CD8-positive, alpha-beta memory T cell (primary cell): ENCODE measurements at regions not wholly inside any gene's neighbourhood (a gene's known extent, or its start where the extent isn't known, plus 50 kb on each side); places are given as distances from the start of the nearest gene placed in this dataset.

Source experiments
- CTCF ChIA-PET: fragments of 350-600 bp; sonication (Branson Sonifier 250); formaldehyde crosslinking; loops from one replicate; lab custom pipeline; 2021; ENCODE audit warnings: antibody characterized with exemption; lab: Charles Lee
- POLR2A ChIA-PET: fragments of 350-600 bp; sonication (Branson Sonifier 250); formaldehyde crosslinking; loops from one replicate; lab custom pipeline; 2021; ENCODE audit warnings: antibody characterized with exemption; lab: Charles Lee
- DNase-seq, 5 donors: peaks; one replicate each; pipeline versions ENCODE4 v3.0.0 to v3.0.0-alpha.2; 2020 to 2022; ENCODE audit warnings: mixed read lengths in 1 of 5
- H3K27ac ChIP-seq: one replicate; pipeline ENCODE4 v1.7.0; 2013; ENCODE audit warnings: low read depth, mild to moderate bottlenecking, low read length, moderate library complexity
- H3K27me3 ChIP-seq: 2 replicates; pipeline ENCODE4 v1.7.0; 2013; ENCODE audit warnings: low read length, mild to moderate bottlenecking; ENCODE audit not compliant: insufficient read depth, poor library complexity, severe bottlenecking
- H3K36me3 ChIP-seq: 2 replicates; pipeline ENCODE4 v1.7.0; 2013; ENCODE audit warnings: mild to moderate bottlenecking, low read length, moderate library complexity; ENCODE audit not compliant: insufficient read depth
- H3K4me1 ChIP-seq: 2 replicates; pipeline ENCODE4 v1.7.0; 2013; ENCODE audit warnings: mild to moderate bottlenecking, low read length, moderate library complexity; ENCODE audit not compliant: insufficient read depth
- H3K4me3 ChIP-seq: 2 replicates; pipeline ENCODE4 v1.7.0; 2013; ENCODE audit warnings: mild to moderate bottlenecking, low read length
- H3K9me3 ChIP-seq: 2 replicates; pipeline ENCODE4 v1.7.0; 2013; ENCODE audit warnings: mild to moderate bottlenecking, low read length
- H3K27ac Mint-ChIP-seq, 8 donors: one replicate each; pipeline ENCODE4 v1.8.0; 2020 to 2021; ENCODE audit warnings: mixed read lengths in 8 of 8, mild to moderate bottlenecking in 6 of 8, inconsistent platforms in 3 of 8, moderate library complexity in 3 of 8
- H3K27me3 Mint-ChIP-seq, 2 donors: one replicate each; pipeline ENCODE4 v1.8.0; 2020 to 2021; ENCODE audit warnings: mixed read lengths in 2 of 2, mild to moderate bottlenecking in 1 of 2, moderate library complexity in 1 of 2
- H3K36me3 Mint-ChIP-seq, 3 donors: one replicate each; pipeline ENCODE4 v1.8.0; 2020 to 2021; ENCODE audit warnings: mixed read lengths in 3 of 3, inconsistent platforms in 1 of 3, mild to moderate bottlenecking in 1 of 3
- H3K4me1 Mint-ChIP-seq, 3 donors: one replicate each; pipeline ENCODE4 v1.8.0; 2020 to 2021; ENCODE audit warnings: mixed read lengths in 3 of 3, inconsistent platforms in 1 of 3, mild to moderate bottlenecking in 1 of 3
- H3K4me3 Mint-ChIP-seq, 7 donors: one replicate each; pipeline ENCODE4 v1.8.0; 2020 to 2021; ENCODE audit warnings: mixed read lengths in 7 of 7, mild to moderate bottlenecking in 6 of 7, moderate library complexity in 4 of 7, inconsistent platforms in 2 of 7
- H3K9me3 Mint-ChIP-seq, 5 donors: one replicate each; pipeline ENCODE4 v1.8.0; 2020 to 2022; ENCODE audit warnings: mixed read lengths in 5 of 5, mild to moderate bottlenecking in 3 of 5, moderate library complexity in 2 of 5, inconsistent platforms in 1 of 5

GRCh38 chr1:106984801-106985200 lies 71.7 kb upstream of the PRMT6 start:
- no peaks in the 10 kb centered on the region for H3K36me3 ChIP-seq
- H3K36me3 Mint-ChIP-seq = no peaks in the 10 kb centered on the region
- H3K27ac ChIP-seq = no peak overlapping the region
- no peak overlapping the region for H3K4me3 ChIP-seq
- no peaks in the 10 kb centered on the region for H3K9me3 Mint-ChIP-seq
- CTCF ChIA-PET = no interaction called here
- no peak for DNase-seq
- no peak overlapping the region for H3K4me3 Mint-ChIP-seq
- H3K4me1 Mint-ChIP-seq = no peaks in the 10 kb centered on the region
- H3K27ac Mint-ChIP-seq = no peak overlapping the region
- no peaks in the 10 kb centered on the region for H3K4me1 ChIP-seq
- no peaks in the 10 kb centered on the region for H3K9me3 ChIP-seq
- peaks cover 8 to 12% of the 10 kb centered on the region in 2 donors for H3K27me3 Mint-ChIP-seq
- POLR2A ChIA-PET = no interaction called here
- H3K27me3 ChIP-seq = no peaks in the 10 kb centered on the region

GRCh38 chr1:106986603-106987002 lies 69.9 kb upstream of the PRMT6 start:
- no peaks in the 10 kb centered on the region for H3K9me3 Mint-ChIP-seq
- POLR2A ChIA-PET = no interaction called here
- no peak overlapping the region for H3K27ac ChIP-seq
- H3K4me1 Mint-ChIP-seq = no peaks in the 10 kb centered on the region
- no peaks in the 10 kb centered on the region for H3K9me3 ChIP-seq
- CTCF ChIA-PET = no interaction called here
- H3K27me3 Mint-ChIP-seq = peaks cover 8 to 12% of the 10 kb centered on the region in 2 donors
- no peaks in the 10 kb centered on the region for H3K36me3 ChIP-seq
- DNase-seq = no peak
- H3K27me3 ChIP-seq = no peaks in the 10 kb centered on the region
- H3K36me3 Mint-ChIP-seq = no peaks in the 10 kb centered on the region
- H3K27ac Mint-ChIP-seq = no peak overlapping the region
- H3K4me3 Mint-ChIP-seq = no peak overlapping the region
- H3K4me3 ChIP-seq = no peak overlapping the region
- H3K4me1 ChIP-seq = no peaks in the 10 kb centered on the region

- H3K9me3 Mint-ChIP-seq = peaks cover 2 to 5% (median 2%) of the 10 kb centered on the region in 5 donors
- Histone ChIP-seq H3K36me3 (no peaks in the 10 kb centered on the region), H3K9me3 (no peaks in the 10 kb centered on the region), H3K4me3 (no peak overlapping the region), H3K4me1 (no peaks in the 10 kb centered on the region), H3K27me3 (no peaks in the 10 kb centered on the region), H3K27ac (no peak overlapping the region)
- no peaks in the 10 kb centered on the region for H3K36me3 Mint-ChIP-seq
- ChIA-PET POLR2A (no interaction called here), CTCF (no interaction called here)
- no peak for DNase-seq
- H3K27me3 Mint-ChIP-seq = peaks cover 2 to 4% of the 10 kb centered on the region in 2 donors
- H3K4me1 Mint-ChIP-seq = no peaks in the 10 kb centered on the region
- H3K27ac Mint-ChIP-seq = no peak overlapping the region
- no peak overlapping the region for H3K4me3 Mint-ChIP-seq
These were observed 60.5 kb upstream of the PRMT6 start for GRCh38 chr1:106995970-106996369.

GRCh38 chr1:106998431-106999002 lies 58.0 kb upstream of the PRMT6 start:
- CTCF ChIA-PET = no interaction called here
- no peaks in the 10 kb centered on the region for H3K27me3 ChIP-seq
- H3K27ac ChIP-seq = no peak overlapping the region
- H3K36me3 ChIP-seq = no peaks in the 10 kb centered on the region
- POLR2A ChIA-PET = no interaction called here
- peaks cover 2% of the 10 kb centered on the region in 2 donors for H3K27me3 Mint-ChIP-seq
- no peak for DNase-seq
- H3K4me3 ChIP-seq = no peak overlapping the region
- no peaks in the 10 kb centered on the region for H3K4me1 ChIP-seq
- peaks cover 2 to 5% (median 2%) of the 10 kb centered on the region in 5 donors for H3K9me3 Mint-ChIP-seq
- no peaks in the 10 kb centered on the region for H3K9me3 ChIP-seq
- no peaks in the 10 kb centered on the region for H3K4me1 Mint-ChIP-seq
- no peaks in the 10 kb centered on the region for H3K36me3 Mint-ChIP-seq
- H3K27ac Mint-ChIP-seq = no peak overlapping the region
- H3K4me3 Mint-ChIP-seq = no peak overlapping the region

GRCh38 chr1:107000902-107001301 lies 55.6 kb upstream of the PRMT6 start:
- H3K4me3 ChIP-seq = no peak overlapping the region
- no peaks in the 10 kb centered on the region for H3K27me3 ChIP-seq
- Mint-ChIP-seq H3K36me3 (no peaks in the 10 kb centered on the region), H3K4me1 (no peaks in the 10 kb centered on the region), H3K27me3 (peaks cover 0 to 2% of the 10 kb centered on the region in 2 donors), H3K27ac (no peak overlapping the region), H3K9me3 (peaks cover 0 to 4% (median 2%) of the 10 kb centered on the region in 5 donors), H3K4me3 (no peak overlapping the region)
- no peaks in the 10 kb centered on the region for H3K4me1 ChIP-seq
- H3K27ac ChIP-seq = no peak overlapping the region
- CTCF ChIA-PET = no interaction called here
- POLR2A ChIA-PET = no interaction called here
- H3K36me3 ChIP-seq = no peaks in the 10 kb centered on the region
- no peaks in the 10 kb centered on the region for H3K9me3 ChIP-seq
- no peak for DNase-seq

GRCh38 chr1:107003972-107004371 lies 52.5 kb upstream of the PRMT6 start:
- Histone ChIP-seq H3K27me3 (no peaks in the 10 kb centered on the region), H3K27ac (no peak overlapping the region), H3K4me1 (no peaks in the 10 kb centered on the region), H3K4me3 (no peak overlapping the region), H3K36me3 (no peaks in the 10 kb centered on the region), H3K9me3 (no peaks in the 10 kb centered on the region)
- POLR2A ChIA-PET = no interaction called here
- H3K4me3 Mint-ChIP-seq = no peak overlapping the region
- CTCF ChIA-PET = no interaction called here
- DNase-seq = no peak
- H3K9me3 Mint-ChIP-seq = no peaks in the 10 kb centered on the region
- H3K27me3 Mint-ChIP-seq = peaks cover 0 to 3% of the 10 kb centered on the region in 2 donors
- H3K4me1 Mint-ChIP-seq = no peaks in the 10 kb centered on the region
- H3K36me3 Mint-ChIP-seq = no peaks in the 10 kb centered on the region
- H3K27ac Mint-ChIP-seq = no peak overlapping the region

GRCh38 chr1:107004421-107004820 lies 52.1 kb upstream of the PRMT6 start:
- no peak for DNase-seq
- H3K9me3 ChIP-seq = no peaks in the 10 kb centered on the region
- H3K27ac ChIP-seq = no peak overlapping the region
- H3K9me3 Mint-ChIP-seq = no peaks in the 10 kb centered on the region
- peaks cover 0 to 8% of the 10 kb centered on the region in 2 donors for H3K27me3 Mint-ChIP-seq
- ChIA-PET CTCF (no interaction called here), POLR2A (no interaction called here)
- no peak overlapping the region for H3K4me3 Mint-ChIP-seq
- no peaks in the 10 kb centered on the region for H3K27me3 ChIP-seq
- H3K4me3 ChIP-seq = no peak overlapping the region
- no peaks in the 10 kb centered on the region for H3K4me1 Mint-ChIP-seq
- no peaks in the 10 kb centered on the region for H3K36me3 ChIP-seq
- H3K4me1 ChIP-seq = no peaks in the 10 kb centered on the region
- H3K36me3 Mint-ChIP-seq = no peaks in the 10 kb centered on the region
- no peak overlapping the region for H3K27ac Mint-ChIP-seq
